Coronary artery (tissue), 2 donors: ENCODE measurements at regions not wholly inside any gene's neighbourhood (a gene's known extent, or its start where the extent isn't known, plus 50 kb on each side); places are given as distances from the start of the nearest gene placed in this dataset.

Experiments used
- DNase-seq: peaks from one replicate; pipeline ENCODE4 v3.0.0-alpha.2; 2017; ENCODE audit warnings: low spot score
- H3K27ac ChIP-seq, 2 donors: fragments of 200-600 bp; sonication (generic); one replicate each; pipeline ENCODE4 v1.5.1; 2016 to 2019
- H3K4me3 ChIP-seq: fragments of 200-600 bp; sonication (generic); 2 replicates; pipeline ENCODE4 v1.5.1; 2016; ENCODE audit warnings: mild to moderate bottlenecking, moderate library complexity
- CTCF ChIP-seq: fragments of 200-600 bp; sonication (generic); IDR thresholded peaks from one replicate; pipeline ENCODE4 v1.5.1; 2019; ENCODE audit warnings: antibody characterized with exemption

DNA sequence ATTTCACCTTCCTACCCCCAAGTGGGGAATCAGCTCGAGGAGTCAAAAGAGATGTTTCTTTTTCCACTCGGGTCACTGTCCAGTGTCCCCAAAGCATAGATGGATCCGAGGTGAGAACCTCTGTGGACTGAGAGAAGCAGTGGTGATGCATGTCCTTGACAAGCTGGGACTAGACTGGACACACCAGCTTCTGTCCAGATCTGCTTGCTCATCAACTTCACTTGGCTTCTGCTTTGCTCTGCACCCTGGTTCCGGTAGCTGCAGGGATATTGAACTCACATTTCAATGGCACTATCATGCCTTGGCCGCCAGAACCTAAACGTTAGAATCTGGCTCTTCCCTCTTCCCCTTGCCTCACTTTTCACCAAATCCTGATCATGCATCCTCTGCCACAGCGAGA lies 50.3 kb upstream of the CXCL12 start:
- no peak for TF ChIP-seq CTCF
- Histone ChIP-seq H3K4me3 (no peak overlapping the region), H3K27ac (no peak overlapping the region)
- DNase-seq, result no peak

GRCh38 chr10:44436240-44436639 lies 51.3 kb upstream of the CXCL12 start:
- Histone ChIP-seq H3K27ac (no peak overlapping the region), H3K4me3 (no peak overlapping the region)
- DNase-seq, result no peak
- no peak for TF ChIP-seq CTCF

DNA sequence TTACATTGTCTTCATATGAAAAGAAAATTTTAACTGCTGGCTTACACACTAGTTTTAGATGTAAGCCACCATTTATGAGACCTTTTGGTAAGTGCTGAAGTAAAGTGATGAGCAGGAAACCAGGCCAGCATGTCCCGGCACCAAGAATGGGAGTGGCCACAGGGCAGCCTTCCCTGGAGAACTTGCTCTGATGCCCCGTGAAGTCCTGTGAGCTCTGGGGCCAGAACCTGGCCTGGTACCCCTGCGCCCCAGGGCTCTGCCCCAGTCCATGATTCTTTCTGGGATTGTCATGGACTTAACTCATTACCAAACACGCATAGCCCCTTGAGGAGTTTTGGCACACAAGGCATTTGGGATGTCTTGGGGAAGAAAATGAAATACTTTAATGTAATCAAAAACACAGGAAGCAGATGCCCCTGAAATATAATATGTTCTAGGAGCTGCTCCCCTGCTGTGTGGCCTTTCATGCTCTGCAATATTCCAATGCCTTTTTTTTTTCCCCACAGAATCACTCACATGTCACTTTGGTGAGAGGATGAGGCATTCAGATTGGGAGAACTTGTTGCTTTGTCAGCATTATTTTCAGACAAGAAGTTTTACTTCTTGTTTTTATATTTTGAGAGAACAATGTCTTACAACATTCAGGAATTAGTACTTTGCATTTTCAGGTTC lies 53.1 kb upstream of the CXCL12 start:
- Histone ChIP-seq H3K4me3 (no peak overlapping the region), H3K27ac (peak overlapping the region in 1 of 2 donors; percentile 70)
- TF ChIP-seq CTCF, result no peak
- no peak for DNase-seq

GRCh38 chr10:44439239-44439957 lies 54.5 kb upstream of the CXCL12 start:
- no peak for TF ChIP-seq CTCF
- H3K27ac ChIP-seq, result peak overlapping the region in 1 of 2 donors; percentile 75
- DNase-seq, result no peak
- H3K4me3 ChIP-seq, result no peak overlapping the region

DNA sequence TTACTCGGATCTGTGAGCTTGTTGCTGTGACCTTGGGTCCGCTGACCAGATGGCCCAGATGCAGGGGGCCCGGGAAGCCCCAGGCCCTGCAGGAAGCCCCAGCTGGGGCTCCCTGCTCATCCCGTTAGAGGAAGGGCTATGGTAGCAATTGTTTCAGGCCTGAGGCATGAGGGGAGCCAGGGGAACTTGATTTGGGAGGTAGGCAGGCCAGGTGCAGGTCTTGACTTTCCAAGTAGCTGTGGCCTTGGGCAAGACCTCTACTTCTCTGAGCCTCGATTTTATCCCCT lies 55.0 kb upstream of the CXCL12 start:
- DNase-seq, result no peak
- TF ChIP-seq CTCF, result no peak
- Histone ChIP-seq H3K4me3 (no peak overlapping the region), H3K27ac (peak overlapping the region in 1 of 2 donors; percentile 75)

- DNase-seq, result no peak
- no peak overlapping the region for H3K4me3 ChIP-seq
- H3K27ac ChIP-seq, result no peak overlapping the region
- no peak for TF ChIP-seq CTCF
Measured at GRCh38 chr10:44457259-44457658, 72.4 kb upstream of the CXCL12 start.

DNA sequence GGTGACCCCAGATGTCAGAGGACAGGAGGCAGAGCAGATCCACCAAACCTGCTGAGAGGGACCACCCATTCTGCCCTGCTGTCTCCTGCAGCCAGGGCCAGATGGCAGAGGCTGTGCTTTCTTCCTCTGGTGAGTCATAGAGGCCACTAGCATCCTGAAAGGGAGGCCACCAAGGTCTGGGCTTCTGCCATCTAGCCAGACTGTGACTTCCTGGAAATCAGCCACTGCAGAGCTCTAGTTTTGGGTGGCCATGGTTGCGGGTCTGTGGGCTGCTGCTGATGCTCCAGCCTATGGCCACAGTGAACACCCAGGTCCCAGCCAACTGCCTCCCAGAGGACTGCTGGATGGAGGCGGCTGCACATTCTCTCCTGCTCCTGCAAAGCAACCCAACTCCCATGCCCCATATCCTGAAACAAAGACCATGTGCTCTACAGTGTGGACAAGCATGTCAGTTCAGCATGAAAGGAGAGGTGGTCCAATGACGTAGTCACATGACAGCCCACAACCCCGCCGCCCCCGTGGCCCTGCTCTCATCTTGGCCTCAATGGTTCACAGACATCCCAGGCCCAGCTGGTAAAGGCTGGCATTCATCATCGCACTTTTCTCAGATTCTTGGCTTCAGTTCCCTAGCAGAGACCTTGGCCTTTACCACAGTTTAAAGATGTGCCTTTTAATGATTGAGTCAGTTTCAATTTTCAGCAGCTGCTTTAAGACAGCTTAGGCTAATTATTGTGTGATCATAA lies 73.9 kb upstream of the CXCL12 start:
- DNase-seq, result no peak
- no peak overlapping the region for H3K4me3 ChIP-seq
- TF ChIP-seq CTCF, result no peak

More for the DNA sequence above, 73.9 kb upstream of the CXCL12 start:
- no peak overlapping the region for H3K27ac ChIP-seq
